Adrenal gland (tissue), 5 donors: ENCODE measurements at regions not wholly inside any gene's neighbourhood (a gene's known extent, or its start where the extent isn't known, plus 50 kb on each side); places are given as distances from the start of the nearest gene placed in this dataset.

ENCODE experiments used
- POLR2A ChIP-seq, 2 donors: fragments of 450-650 bp; IDR thresholded peaks; one replicate each; pipeline ENCODE4 v1.6.1; 2017; ENCODE audit warnings: antibody characterized with exemption in 2 of 2, mild to moderate bottlenecking in 2 of 2, moderate library complexity in 1 of 2
- TF ChIP-seq, protein P1 (sequence below), 6 experiments: fragments of 450-650 bp in 4 of 6; fragments of 200-600 bp in 2 of 6; sonication (generic) in 1 of 6; IDR thresholded peaks; 1 replicate in 5 of 6; 2 replicates in 1 of 6; pipeline versions ENCODE4 v1.5.1 to v1.8.0; 2016 to 2021; ENCODE audit warnings: antibody characterized with exemption in 6 of 6, mild to moderate bottlenecking in 2 of 6, moderate library complexity in 1 of 6
- donor health status: DM: no; HTN: no; CAD: no.

DNA sequence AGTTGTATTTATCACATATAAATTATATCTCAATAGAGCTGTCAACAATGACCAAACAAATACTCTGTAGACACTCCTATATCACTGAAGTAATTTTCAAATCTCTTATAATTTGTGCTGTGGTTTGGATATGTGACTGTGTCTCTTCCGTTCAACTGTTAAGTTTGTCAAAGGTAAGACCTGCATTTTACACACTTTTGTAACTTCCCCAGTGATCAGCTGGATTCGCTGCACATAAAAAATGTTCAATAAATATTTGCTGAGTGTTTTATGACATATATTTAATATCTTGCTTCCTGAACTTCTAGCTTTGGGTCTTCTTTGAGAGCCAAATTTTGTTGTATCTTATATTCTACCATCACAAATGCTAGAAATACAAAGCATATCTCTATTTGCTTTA, 57.3 kb upstream of the ROCK1 start:
- TF ChIP-seq, protein P1, sequence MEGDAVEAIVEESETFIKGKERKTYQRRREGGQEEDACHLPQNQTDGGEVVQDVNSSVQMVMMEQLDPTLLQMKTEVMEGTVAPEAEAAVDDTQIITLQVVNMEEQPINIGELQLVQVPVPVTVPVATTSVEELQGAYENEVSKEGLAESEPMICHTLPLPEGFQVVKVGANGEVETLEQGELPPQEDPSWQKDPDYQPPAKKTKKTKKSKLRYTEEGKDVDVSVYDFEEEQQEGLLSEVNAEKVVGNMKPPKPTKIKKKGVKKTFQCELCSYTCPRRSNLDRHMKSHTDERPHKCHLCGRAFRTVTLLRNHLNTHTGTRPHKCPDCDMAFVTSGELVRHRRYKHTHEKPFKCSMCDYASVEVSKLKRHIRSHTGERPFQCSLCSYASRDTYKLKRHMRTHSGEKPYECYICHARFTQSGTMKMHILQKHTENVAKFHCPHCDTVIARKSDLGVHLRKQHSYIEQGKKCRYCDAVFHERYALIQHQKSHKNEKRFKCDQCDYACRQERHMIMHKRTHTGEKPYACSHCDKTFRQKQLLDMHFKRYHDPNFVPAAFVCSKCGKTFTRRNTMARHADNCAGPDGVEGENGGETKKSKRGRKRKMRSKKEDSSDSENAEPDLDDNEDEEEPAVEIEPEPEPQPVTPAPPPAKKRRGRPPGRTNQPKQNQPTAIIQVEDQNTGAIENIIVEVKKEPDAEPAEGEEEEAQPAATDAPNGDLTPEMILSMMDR (IDR thresholded peaks at IDR 0.05), result no peak
- TF ChIP-seq POLR2A (IDR thresholded peaks at IDR 0.05), result no peak
